ENCODE measurements at regions not wholly inside any gene's neighbourhood (a gene's known extent, or its start where the extent isn't known, plus 50 kb on each side); places are given as distances from the start of the nearest gene placed in this dataset.
A peak's percentile ranks its signal among the peaks of the same experiment; 100 is the strongest.

DNA sequence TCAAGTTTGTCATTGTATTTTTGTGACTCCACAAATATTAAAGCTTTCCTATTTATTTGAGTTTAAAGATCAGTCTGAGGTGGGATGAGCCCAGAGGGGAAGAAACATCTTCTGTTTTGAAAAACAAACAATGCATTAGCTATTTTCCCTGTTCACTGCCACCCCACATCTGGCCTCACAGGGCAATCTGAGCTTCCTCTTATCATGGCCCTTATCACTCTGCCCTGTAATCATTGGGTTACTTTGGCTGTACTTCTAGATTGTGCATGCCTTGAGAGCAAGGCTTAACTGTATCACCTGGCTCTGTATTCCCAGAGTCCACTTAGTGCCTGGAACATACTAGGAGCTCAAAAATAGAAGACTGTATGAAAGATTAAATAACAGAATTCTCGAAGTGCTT lies 241.6 kb upstream of the NT5C1B start:
- dilution Hi-C loops (cut with HindIII; ENCODE audit: low sequenced_read_pairs, unreplicated experiment) = no loop called here
- H3K4me3 ChIP-seq (ENCODE audit: insufficient read depth, low read depth, low read length) = no peak overlapping the region
- H2BK5ac ChIP-seq (ENCODE audit: low read depth, low read length, poor library complexity, severe bottlenecking) = no peak overlapping the region
- peak overlapping the region; percentile 31; the same call in 1 of the 2 replicates for H3K4ac ChIP-seq (ENCODE audit: low read depth, low read length)
- no peaks in the 10 kb centered on the region for H3K79me1 ChIP-seq (ENCODE audit: low read depth in 1 of 2, low read length in 2 of 2)
- no peak overlapping the region for H2AK9ac ChIP-seq (replicated peaks; ENCODE audit: low read depth, low read length, poor library complexity)
- no peak overlapping the region for H4K91ac ChIP-seq (ENCODE audit: insufficient read depth, low read depth, low read length)
- CTCF ChIA-PET = no interaction called here
- no peak for TF ChIP-seq MAFK (IDR thresholded peaks at IDR 0.05; ENCODE audit: low read depth, low read length)
- TF ChIP-seq, protein P1, sequence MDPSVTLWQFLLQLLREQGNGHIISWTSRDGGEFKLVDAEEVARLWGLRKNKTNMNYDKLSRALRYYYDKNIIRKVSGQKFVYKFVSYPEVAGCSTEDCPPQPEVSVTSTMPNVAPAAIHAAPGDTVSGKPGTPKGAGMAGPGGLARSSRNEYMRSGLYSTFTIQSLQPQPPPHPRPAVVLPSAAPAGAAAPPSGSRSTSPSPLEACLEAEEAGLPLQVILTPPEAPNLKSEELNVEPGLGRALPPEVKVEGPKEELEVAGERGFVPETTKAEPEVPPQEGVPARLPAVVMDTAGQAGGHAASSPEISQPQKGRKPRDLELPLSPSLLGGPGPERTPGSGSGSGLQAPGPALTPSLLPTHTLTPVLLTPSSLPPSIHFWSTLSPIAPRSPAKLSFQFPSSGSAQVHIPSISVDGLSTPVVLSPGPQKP (IDR thresholded peaks at IDR 0.05; ENCODE audit: borderline replicate concordance, low read depth, low read length) = no peak
- no peak for TF ChIP-seq POLR2A (IDR thresholded peaks at IDR 0.05; ENCODE audit: low read depth, low read length)
- TF ChIP-seq RCOR1 (IDR thresholded peaks at IDR 0.05; ENCODE audit: insufficient replicate concordance, low read length) = no peak
- no peak for TF ChIP-seq BHLHE40 (IDR thresholded peaks at IDR 0.05; ENCODE audit: low read depth, low read length)
- no peak overlapping the region for H3K9ac ChIP-seq (ENCODE audit: low read depth, low read length)
- in situ Hi-C loops (cut with MboI; ENCODE audit: low sequenced_read_pairs) = no loop called here
- no peak overlapping the region for H4K5ac ChIP-seq (ENCODE audit: low read depth, low read length)
- no TSS peak for BruUV-seq (replicated peaks)
- H3K18ac ChIP-seq (ENCODE audit: low read depth, low read length) = no peak overlapping the region
- no peaks in the 10 kb centered on the region for H3K27me3 ChIP-seq (ENCODE audit: control insufficient read depth, insufficient read depth, low read length)
- intact Hi-C loops (cut with micrococcal nuclease) = no loop called here
- H3K14ac ChIP-seq (replicated peaks; ENCODE audit: low read depth, low read length) = no peak overlapping the region
- H2BK20ac ChIP-seq (ENCODE audit: low read depth, low read length) = no peak overlapping the region
- no peak for DNase-seq
- H3K4me2 ChIP-seq (ENCODE audit: low read depth, low read length) = no peak overlapping the region
- WGBS, 2 experiments (ENCODE audit: extremely low coverage in 2 of 2, insufficient read length in 1 of 2) = no CpG with 5 or more reads among the region's 1 CpG
- no peak for ATAC-seq (ENCODE audit: low read depth)
- H4K20me1 ChIP-seq (ENCODE audit: insufficient read depth, low read length) = no peaks in the 10 kb centered on the region
- POLR2A ChIA-PET (ENCODE audit: unreplicated experiment) = no interaction called here
- H3K56ac ChIP-seq (ENCODE audit: extremely low read depth, insufficient read depth, low read length) = no peak overlapping the region
- no peak overlapping the region for H2AFZ ChIP-seq (replicated peaks; ENCODE audit: low read length, poor library complexity)
- H3K9me3 ChIP-seq (ENCODE audit: control insufficient read depth, insufficient read depth, low read length) = no peaks in the 10 kb centered on the region
- H2BK15ac ChIP-seq (ENCODE audit: low read depth, low read length) = no peak overlapping the region
- no peak overlapping the region for H3K23ac ChIP-seq (ENCODE audit: low read depth, low read length)
- no peaks in the 10 kb centered on the region for H3K36me3 ChIP-seq (ENCODE audit: control insufficient read depth, insufficient read depth, low read length)
- no peak overlapping the region for H2BK120ac ChIP-seq (ENCODE audit: low read depth, low read length)
- no peak overlapping the region for H3K27ac ChIP-seq (ENCODE audit: insufficient read depth, low read length)
- H2AK5ac ChIP-seq (ENCODE audit: low read depth, low read length) = 0 out of 2 replicates have a peak overlapping the region, but pooled peaks have one; percentile 27
- H3K9me1 ChIP-seq (ENCODE audit: insufficient read depth, low read length) = peaks cover 7% of the 10 kb centered on the region; the same call in 1 of the 2 replicates
- H4K8ac ChIP-seq (ENCODE audit: low read depth in 2 of 2, low read length in 2 of 2) = no peak overlapping the region
- H3K4me1 ChIP-seq (ENCODE audit: control insufficient read depth, insufficient read depth, low read length) = peaks cover 4% of the 10 kb centered on the region; the same call in 1 of the 2 replicates

Data from IMR-90 (cell line).